ENCODE measurements at regions not wholly inside any gene's neighbourhood (a gene's known extent, or its start where the extent isn't known, plus 50 kb on each side); places are given as distances from the start of the nearest gene placed in this dataset.

GRCh38 chr2:239460780-239461179 is 60.0 kb upstream of the HDAC4 start:
- no peak for DNase-seq

- no peak for DNase-seq
Observed at GRCh38 chr2:239459606-239460005, 58.8 kb upstream of the HDAC4 start.

- no peak for DNase-seq
Observed at GRCh38 chr2:239459056-239459455, 58.2 kb upstream of the HDAC4 start.

- DNase-seq, result no peak
Observed at GRCh38 chr2:239457586-239458445, 57.0 kb upstream of the HDAC4 start.

GRCh38 chr2:239456940-239457339 is 56.1 kb upstream of the HDAC4 start:
- DNase-seq, result no peak

GRCh38 chr2:239455436-239456203 is 54.8 kb upstream of the HDAC4 start:
- no peak for DNase-seq

- no peak for DNase-seq
Observed at GRCh38 chr2:239454507-239454906, 53.7 kb upstream of the HDAC4 start.

All from GOT3 (cell line).